OCI-LY7 (cell line): ENCODE measurements at regions not wholly inside any gene's neighbourhood (a gene's known extent, or its start where the extent isn't known, plus 50 kb on each side); places are given as distances from the start of the nearest gene placed in this dataset.

ENCODE experiments used
- CTCF ChIP-seq: fragments of 200-600 bp; sonication (generic); conservative IDR thresholded peaks from 2 replicates; pipeline ENCODE4 v1.5.1; 2014; ENCODE audit warnings: mild to moderate bottlenecking, antibody characterized with exemption, low read length, moderate library complexity, mixed read lengths
- EZH2phosphoT487 ChIP-seq: fragments of 200-600 bp; sonication (generic); IDR thresholded peaks from 2 replicates; pipeline ENCODE4 v1.6.1; 2018; ENCODE audit warnings: low read depth, borderline replicate concordance, mild to moderate bottlenecking, mixed run types, antibody characterized with exemption, low read length, moderate library complexity, mixed read lengths

GRCh38 chr14:87824266-87824665 lies 168.7 kb downstream of the GALC start:
- TF ChIP-seq CTCF (no peak), EZH2phosphoT487 (no peak)
